ENCODE measurements at regions not wholly inside any gene's neighbourhood (a gene's known extent, or its start where the extent isn't known, plus 50 kb on each side); places are given as distances from the start of the nearest gene placed in this dataset.

DNA sequence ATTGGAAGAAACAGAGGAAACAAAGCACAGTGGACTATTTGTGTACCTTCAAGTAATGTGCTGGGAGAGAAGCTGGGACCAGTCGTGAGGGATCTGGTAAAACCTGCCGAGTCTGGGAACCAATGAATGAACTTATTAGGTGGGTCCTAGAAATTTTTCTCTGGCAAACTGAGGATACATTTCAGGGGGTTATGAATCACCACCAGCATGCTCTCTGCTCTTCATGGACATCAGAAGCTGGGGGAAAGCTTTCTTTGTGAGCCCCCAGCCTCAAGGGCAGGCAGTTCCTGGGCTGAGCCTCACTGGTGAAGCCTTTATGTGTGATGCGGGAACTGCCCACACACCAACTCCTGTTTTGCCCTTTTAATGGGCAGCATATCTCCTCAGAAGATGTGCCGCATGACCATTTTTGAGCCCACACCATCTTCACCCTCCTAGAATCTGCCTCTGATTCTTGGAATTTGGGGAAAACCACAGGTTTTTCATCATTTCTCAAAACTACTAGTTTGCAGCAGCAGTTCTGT is 95.4 kb upstream of the ENPP6 start:
- TF ChIP-seq, protein P1, sequence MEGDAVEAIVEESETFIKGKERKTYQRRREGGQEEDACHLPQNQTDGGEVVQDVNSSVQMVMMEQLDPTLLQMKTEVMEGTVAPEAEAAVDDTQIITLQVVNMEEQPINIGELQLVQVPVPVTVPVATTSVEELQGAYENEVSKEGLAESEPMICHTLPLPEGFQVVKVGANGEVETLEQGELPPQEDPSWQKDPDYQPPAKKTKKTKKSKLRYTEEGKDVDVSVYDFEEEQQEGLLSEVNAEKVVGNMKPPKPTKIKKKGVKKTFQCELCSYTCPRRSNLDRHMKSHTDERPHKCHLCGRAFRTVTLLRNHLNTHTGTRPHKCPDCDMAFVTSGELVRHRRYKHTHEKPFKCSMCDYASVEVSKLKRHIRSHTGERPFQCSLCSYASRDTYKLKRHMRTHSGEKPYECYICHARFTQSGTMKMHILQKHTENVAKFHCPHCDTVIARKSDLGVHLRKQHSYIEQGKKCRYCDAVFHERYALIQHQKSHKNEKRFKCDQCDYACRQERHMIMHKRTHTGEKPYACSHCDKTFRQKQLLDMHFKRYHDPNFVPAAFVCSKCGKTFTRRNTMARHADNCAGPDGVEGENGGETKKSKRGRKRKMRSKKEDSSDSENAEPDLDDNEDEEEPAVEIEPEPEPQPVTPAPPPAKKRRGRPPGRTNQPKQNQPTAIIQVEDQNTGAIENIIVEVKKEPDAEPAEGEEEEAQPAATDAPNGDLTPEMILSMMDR (IDR thresholded peaks at IDR 0.05), result no peak
- TF ChIP-seq POLR2A (IDR thresholded peaks at IDR 0.05), result no peak
